GM13976 (cell line): ENCODE measurements at regions not wholly inside any gene's neighbourhood (a gene's known extent, or its start where the extent isn't known, plus 50 kb on each side); places are given as distances from the start of the nearest gene placed in this dataset.

Experiments
- DNase-seq: peaks from one replicate; pipeline ENCODE4 v3.0.0; 2012; ENCODE audit warnings: low spot score
- CTCF ChIP-seq: IDR thresholded peaks from 2 replicates; pipeline ENCODE4 v1.5.1; 2012; ENCODE audit warnings: borderline replicate concordance, mild to moderate bottlenecking; ENCODE audit not compliant: insufficient read depth; ENCODE audit errors: extremely low read depth, missing control alignments, control extremely low read depth
- in situ Hi-C: fragments of 300-500 bp; cut with MboI; formaldehyde crosslinking; loops from one replicate; pipeline ENCODE4 v1.12.0; 2022; ENCODE audit warnings: low sequenced_read_pairs, mixed read lengths, inconsistent platforms; ENCODE audit not compliant: unreplicated experiment

GRCh38 chr1:34460193-34460592 is 283.5 kb downstream of the C1orf94 start:
- DNase-seq: peak; percentile 66
- in situ Hi-C loops: loop anchor here (5.0 kb wide), 1 partner anchor 132 kb away; no protein-coding TSS in a partner anchor
- TF ChIP-seq CTCF: peak; percentile 65

- no peak for TF ChIP-seq CTCF
- no peak for DNase-seq
- in situ Hi-C loops: no loop called here
These were observed 284.4 kb upstream of the GJB5 start for GRCh38 chr1:34470401-34470800.

- in situ Hi-C loops: no loop called here
- TF ChIP-seq CTCF: no peak
These were observed 280.3 kb upstream of the GJB5 start for GRCh38 chr1:34474566-34474965.

GRCh38 chr1:34476371-34476770 is 278.5 kb upstream of the GJB5 start:
- in situ Hi-C loops: no loop called here
- no peak for DNase-seq
- TF ChIP-seq CTCF: no peak

More at GRCh38 chr1:34474566-34474965, 280.3 kb upstream of the GJB5 start:
- DNase-seq: no peak

GRCh38 chr1:34477632-34478141 is 277.2 kb upstream of the GJB5 start:
- TF ChIP-seq CTCF: no peak
- DNase-seq: no peak
- in situ Hi-C loops: no loop called here

- in situ Hi-C loops: no loop called here
- DNase-seq: no peak
- TF ChIP-seq CTCF: no peak
These were observed 276.3 kb upstream of the GJB5 start for GRCh38 chr1:34478515-34479076.
